ENCODE measurements at regions not wholly inside any gene's neighbourhood (a gene's known extent, or its start where the extent isn't known, plus 50 kb on each side); places are given as distances from the start of the nearest gene placed in this dataset.
"Not testable (repeated sequence)": the region's sequence is repeated elsewhere in the genome, so short reads cannot be mapped to it uniquely, and the experiment has no call there.

GRCh38 chr4:161291222-161291621, 872.6 kb downstream of the FSTL5 start:
- H3K4me1 ChIP-seq (ENCODE audit: low read depth), result no peaks in the 10 kb centered on the region
- no peak for DNase-seq
- H3K9me3 ChIP-seq, result peaks cover 18% of the 10 kb centered on the region
- ATAC-seq, result no peak
- intact Hi-C loops (cut with DNase I, micrococcal nuclease), result no loop called here
- H3K36me3 ChIP-seq (ENCODE audit: low read depth), result no peaks in the 10 kb centered on the region
- no peak overlapping the region for H3K4me3 ChIP-seq
- TF ChIP-seq CTCF (IDR thresholded peaks at IDR 0.05), result no peak

GRCh38 chr4:161287678-161288352, 876.0 kb downstream of the FSTL5 start:
- no peaks in the 10 kb centered on the region for H3K36me3 ChIP-seq (ENCODE audit: low read depth)
- H3K9me3 ChIP-seq, result peaks cover 18% of the 10 kb centered on the region
- no peaks in the 10 kb centered on the region for H3K4me1 ChIP-seq (ENCODE audit: low read depth)
- no peak for DNase-seq
- ATAC-seq, result no peak
- intact Hi-C loops (cut with DNase I, micrococcal nuclease), result loop anchor here in 1 of 2 donors (10.0 kb wide), 1 partner anchor 677 kb away; no protein-coding TSS in a partner anchor
- H3K4me3 ChIP-seq, result no peak overlapping the region
- no peak for TF ChIP-seq CTCF (IDR thresholded peaks at IDR 0.05)

- Histone ChIP-seq H3K4me1 (ENCODE audit: low read depth) (no peaks in the 10 kb centered on the region), H3K9me3 (peaks cover 3% of the 10 kb centered on the region), H3K36me3 (ENCODE audit: low read depth) (no peaks in the 10 kb centered on the region), H3K4me3 (no peak overlapping the region)
- no peak for ATAC-seq
- intact Hi-C loops (cut with DNase I, micrococcal nuclease), result loop anchor here in 1 of 2 donors (10.0 kb wide), 1 partner anchor 679 kb away; no protein-coding TSS in a partner anchor
- no peak for DNase-seq
- TF ChIP-seq CTCF (IDR thresholded peaks at IDR 0.05), result no peak
Measured at GRCh38 chr4:161285461-161285860, 878.3 kb downstream of the FSTL5 start.

- intact Hi-C loops (cut with DNase I, micrococcal nuclease), result loop anchor here in 1 of 2 donors (10.0 kb wide), 1 partner anchor 684 kb away; no protein-coding TSS in a partner anchor
- TF ChIP-seq CTCF (IDR thresholded peaks at IDR 0.05), result no peak
- no peaks in the 10 kb centered on the region for H3K4me1 ChIP-seq (ENCODE audit: low read depth)
- no peak overlapping the region for H3K4me3 ChIP-seq
- DNase-seq (no peak), ATAC-seq (no peak)
- H3K9me3 ChIP-seq, result peaks cover 6% of the 10 kb centered on the region
- H3K36me3 ChIP-seq (ENCODE audit: low read depth), result no peaks in the 10 kb centered on the region
Measured at GRCh38 chr4:161280929-161281328, 882.9 kb downstream of the FSTL5 start.

GRCh38 chr4:161279095-161279494, 884.7 kb downstream of the FSTL5 start:
- H3K9me3 ChIP-seq, result peaks cover 6% of the 10 kb centered on the region
- H3K36me3 ChIP-seq (ENCODE audit: low read depth), result no peaks in the 10 kb centered on the region
- no peak for DNase-seq
- no peak for ATAC-seq
- no peaks in the 10 kb centered on the region for H3K4me1 ChIP-seq (ENCODE audit: low read depth)
- intact Hi-C loops (cut with DNase I, micrococcal nuclease), result no loop called here
- TF ChIP-seq CTCF (IDR thresholded peaks at IDR 0.05), result no peak
- no peak overlapping the region for H3K4me3 ChIP-seq

GRCh38 chr4:161277150-161277787, 886.5 kb downstream of the FSTL5 start:
- intact Hi-C loops (cut with DNase I, micrococcal nuclease); H3K4me1 ChIP-seq (ENCODE audit: low read depth); H3K36me3 ChIP-seq (ENCODE audit: low read depth); ATAC-seq; H3K9me3 ChIP-seq; H3K4me3 ChIP-seq: not testable (repeated sequence)
- DNase-seq, result peak in 1 of 3 donors; percentile 40
